ENCODE measurements at regions not wholly inside any gene's neighbourhood (a gene's known extent, or its start where the extent isn't known, plus 50 kb on each side); places are given as distances from the start of the nearest gene placed in this dataset.

DNA sequence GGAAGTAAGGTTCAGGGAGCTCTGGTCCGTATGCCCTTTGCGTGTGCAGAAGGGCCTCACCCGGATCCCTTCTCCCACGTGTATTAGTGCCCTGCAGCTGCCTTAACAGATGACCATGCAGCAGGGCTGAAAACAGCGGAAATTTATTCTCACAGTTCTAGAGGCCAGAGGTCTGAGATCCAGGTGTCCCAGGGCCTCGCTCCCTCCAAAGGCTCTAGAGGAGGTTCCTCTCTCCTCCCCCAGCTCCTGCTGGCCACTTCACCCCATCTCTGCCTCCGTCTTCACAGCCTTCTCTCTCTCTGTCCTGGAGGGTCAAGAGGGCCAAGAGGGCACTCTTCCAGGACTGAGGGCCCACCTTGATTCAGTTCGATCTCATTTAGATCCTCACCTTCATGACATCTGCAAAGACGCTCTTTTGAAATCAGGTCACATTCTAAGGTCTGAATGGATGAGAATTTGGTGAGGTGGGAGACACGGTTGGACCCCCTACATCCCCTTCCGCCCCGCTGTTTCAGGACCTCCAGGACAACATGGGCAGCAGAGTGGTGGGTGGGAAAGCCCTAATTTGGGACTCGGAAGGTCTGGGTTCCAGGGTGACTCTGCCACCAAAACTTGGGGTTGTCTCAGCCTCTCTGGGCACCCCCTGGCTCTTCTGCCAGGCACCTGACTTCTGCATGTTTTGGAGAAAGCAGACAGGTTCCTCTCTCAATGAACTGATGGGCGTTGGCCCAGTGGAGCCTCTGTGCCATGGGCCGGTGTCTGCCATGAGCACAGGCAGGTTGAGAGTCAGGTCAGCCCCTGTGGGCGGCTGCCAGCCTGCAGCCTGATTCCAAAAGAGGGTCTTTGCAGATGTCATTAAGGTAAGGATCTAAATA lies 361.2 kb downstream of the SEC14L1 start:
- ATAC-seq (no peak), DNase-seq (no peak)

DNA sequence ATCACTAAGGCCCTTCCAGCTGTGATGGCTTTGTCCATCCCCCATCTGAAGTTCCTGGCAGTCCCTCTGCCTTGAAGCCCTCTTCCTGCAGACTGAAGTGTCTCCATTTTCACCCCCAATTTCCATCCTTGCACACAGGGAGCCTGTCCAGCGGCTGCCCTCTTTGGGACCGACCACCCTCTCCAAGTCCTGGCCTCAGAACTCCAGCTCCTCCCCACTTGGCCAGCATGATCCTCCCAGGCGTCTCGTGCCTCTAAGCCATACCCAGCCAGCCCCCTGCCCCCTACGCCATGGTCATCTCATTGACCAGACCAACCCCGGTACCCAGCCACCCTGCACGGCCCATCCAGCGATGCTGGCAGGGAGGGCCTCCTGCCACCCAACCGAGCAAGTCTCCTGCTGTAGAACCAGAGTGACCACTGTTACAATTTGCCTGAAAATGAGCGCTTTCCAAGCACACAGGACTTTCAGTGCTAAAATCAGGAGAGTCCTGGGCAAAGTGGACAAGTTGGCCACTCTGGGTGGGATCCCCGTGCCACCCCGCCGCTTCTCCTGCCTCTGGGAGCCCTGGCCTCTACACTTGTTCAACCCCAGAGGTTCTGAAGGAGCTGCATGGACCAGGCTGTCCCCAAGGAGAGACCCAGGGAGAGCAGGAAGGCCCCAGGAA lies 362.0 kb downstream of the SEC14L1 start:
- DNase-seq = no peak

DNA sequence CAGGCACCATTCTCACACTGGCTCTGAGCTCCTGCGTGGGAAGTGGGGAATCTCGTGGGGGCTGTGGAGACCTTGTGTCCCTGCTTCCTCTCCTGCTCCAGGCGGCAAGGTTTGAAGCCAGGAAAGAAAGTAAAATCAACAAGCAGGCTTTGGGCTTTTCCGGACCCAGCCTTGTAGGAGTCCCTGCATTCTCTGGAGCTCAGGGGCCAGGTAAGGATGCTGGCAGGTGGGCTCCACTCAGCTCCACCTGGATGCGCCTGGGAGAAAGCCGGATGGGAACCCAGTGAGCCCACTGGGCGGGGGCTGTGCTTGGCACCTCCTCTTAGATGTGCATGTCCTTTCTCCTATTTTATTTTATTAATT lies 362.5 kb downstream of the SEC14L1 start:
- DNase-seq (no peak), ATAC-seq (no peak)

More for the DNA sequence above, 362.0 kb downstream of the SEC14L1 start:
- ATAC-seq = no peak

DNA sequence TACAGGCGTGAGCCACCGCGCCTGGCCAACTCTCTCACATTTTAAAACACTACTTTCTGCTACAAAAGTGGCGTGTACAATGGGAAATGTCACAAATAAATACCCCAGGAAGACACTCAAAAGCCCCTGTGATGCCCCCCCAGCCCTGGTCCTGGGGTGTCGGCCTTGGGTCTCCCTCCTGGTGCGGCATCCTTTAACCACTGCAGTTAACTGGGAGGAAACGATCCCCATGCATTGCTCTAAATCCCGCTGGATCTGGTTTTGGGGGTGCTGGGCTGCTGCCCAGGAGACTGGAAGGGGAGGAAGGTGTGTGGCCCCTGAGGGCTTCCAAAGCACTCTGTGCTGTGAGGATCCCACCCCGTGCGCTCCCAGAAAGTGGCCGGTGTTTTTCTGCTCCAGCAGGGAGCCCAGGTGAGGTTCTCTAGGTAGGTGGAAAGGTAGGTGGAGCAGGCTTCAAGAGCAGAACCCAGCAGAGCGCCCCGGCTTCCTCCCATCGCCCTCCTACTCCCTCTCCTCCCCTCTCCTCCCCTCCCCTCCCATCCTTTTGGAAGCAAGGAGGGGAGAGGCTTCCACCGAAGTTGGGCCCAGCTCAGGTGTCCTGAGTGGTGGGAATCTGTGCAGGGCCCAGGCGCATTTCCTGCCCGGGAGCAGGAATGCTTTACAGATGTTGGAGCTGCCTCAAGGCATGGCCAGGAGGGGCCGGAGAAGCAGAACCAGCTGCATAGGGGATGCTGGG lies 363.3 kb downstream of the SEC14L1 start:
- no peak for DNase-seq
- no peak for ATAC-seq

DNA sequence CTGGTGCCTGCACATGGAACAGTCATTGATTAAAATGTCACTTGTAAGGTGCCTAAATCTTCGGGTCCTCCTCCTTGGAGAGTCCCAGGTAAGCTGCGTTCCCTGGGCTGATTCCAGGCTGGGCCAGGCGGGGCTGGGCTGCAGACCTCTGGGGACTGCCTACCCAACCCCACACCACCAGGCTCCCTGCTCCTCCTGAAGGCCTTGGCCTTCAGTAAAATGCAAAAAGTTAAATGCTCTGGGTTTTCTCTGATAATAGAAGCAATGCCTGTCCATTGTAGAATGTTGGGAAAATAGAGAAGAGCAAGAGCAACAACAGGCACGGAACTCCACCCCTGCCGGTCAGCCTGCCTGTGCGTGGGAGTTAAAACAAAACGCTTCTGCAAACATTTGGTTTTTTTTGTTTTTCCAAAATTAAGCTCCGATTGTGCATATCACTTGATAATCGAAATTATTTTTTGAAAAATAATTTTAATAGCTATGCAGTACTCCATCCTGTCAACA lies 363.9 kb downstream of the SEC14L1 start:
- ATAC-seq (no peak), DNase-seq (no peak)

DNA sequence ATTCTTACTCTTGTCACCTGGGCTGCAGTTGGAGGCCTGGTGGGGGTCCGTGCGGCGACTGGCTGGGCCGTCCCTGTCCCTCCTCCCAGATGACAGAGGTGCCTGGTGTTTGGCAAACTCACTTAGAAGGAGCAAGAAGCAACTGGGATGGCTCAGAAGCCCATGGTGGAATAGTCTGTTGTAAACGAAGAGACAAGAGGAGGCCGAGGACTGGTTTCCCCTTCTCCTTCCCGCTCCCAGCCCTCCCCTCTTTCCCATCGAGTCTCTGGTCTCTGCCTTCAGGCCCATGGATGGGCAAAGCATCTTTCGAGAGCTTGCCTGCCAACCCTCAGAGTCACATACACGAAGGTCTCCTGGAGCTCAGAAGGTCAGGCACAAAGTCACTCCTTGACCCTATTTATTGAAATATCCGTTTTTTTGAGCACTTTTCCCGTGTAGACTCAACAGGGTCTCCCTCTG lies 364.4 kb downstream of the SEC14L1 start:
- DNase-seq (no peak), ATAC-seq (no peak)

DNA sequence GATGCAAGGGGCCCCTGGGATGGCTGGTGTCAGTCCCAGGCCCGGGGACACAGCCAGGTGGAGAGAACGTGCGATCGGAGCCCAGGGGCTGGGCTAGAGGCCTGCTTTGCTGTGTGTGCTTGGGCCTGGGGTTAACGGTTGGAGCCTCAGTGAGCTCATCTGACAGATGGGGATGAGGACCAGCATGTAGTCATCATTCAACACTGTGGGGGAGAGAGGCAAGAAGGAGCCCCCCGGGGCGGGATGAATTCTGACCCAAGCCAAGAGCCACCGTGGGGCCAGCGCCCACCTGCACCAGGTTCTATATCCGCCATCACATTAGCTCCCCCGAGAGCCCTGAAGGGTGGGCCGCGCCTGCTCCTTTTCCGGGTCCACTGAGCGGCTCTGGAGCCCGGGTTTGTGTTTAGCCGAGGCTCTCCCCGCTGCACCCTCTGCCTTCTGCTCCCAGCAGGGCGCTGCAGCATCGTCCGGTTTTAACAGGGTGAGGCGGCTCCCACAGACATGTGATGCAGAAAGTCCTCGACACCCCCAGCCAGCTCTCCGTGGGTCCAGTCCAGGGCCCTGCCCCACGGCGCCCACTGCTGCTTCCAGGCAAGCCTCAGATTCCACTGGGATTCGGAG lies 365.7 kb downstream of the SEC14L1 start:
- no peak for DNase-seq
- no peak for ATAC-seq

DNA sequence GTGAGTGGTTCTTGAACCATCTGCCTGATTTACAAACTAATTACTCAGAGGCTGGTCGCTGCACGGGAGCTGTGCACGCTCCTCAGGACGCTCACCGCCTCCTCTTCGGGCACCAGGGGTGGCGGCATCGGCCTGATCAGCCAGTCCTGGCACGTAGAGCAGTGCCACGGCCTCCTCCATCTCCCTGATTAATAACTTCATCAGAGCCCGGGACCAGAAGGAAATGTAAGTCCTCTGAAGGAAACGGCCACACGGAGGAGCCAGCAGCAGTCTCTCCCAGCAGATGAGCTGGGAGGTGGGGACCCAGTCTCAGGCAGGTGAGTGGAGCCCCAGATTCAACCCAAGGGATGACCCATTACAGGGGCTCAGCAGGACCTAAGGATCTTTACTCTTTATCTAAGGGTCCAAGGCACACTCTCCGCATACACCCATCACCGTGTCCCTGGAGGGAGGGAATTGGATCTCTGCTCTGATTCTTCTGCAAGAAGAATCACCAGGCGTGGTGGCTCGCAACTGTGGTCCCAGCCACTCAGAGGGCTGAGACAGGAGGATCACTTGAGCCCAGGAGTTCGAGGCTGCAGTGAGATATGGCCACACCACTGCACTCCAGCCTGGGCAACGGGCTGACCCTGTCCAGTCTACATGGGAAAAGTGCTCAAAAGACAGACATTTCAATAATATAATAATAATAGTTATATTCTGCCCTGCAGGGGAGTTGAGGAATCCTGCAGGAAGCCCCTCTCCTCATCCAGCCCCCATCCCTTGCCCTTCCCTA lies 366.5 kb downstream of the SEC14L1 start:
- DNase-seq (no peak), ATAC-seq (no peak)

DNA sequence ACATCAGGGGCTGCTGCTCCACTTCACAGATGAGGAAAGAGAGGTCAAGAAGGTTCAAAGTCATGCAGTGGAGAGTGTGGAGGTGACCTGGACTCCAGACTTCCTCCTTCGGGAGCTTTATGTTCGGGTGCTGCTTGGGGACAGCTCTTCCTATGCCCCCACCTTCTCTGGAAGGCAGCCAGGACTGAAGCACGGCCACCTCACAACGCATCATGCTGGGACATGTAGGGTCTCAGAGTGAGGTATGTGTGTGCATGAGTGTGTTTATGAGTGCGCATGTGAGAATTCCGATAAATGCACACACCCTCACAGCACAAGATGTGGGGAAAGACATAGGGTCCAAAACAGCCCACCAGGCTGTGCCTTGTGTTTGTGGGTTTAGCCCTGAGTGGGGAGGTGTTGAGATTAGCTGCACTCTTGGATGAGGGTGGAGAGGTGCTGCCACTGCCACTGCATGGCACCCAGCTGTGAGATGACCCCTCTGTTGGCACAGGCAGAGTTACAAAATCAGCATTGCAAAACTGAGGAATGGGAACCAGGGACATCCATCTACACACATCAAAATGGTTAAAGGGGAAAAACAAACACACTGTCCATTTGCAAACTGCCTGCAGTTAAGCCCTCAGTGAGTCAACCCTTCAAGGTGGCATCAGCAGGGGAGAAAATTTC lies 367.4 kb downstream of the SEC14L1 start:
- no peak for DNase-seq
- no peak for ATAC-seq

DNA sequence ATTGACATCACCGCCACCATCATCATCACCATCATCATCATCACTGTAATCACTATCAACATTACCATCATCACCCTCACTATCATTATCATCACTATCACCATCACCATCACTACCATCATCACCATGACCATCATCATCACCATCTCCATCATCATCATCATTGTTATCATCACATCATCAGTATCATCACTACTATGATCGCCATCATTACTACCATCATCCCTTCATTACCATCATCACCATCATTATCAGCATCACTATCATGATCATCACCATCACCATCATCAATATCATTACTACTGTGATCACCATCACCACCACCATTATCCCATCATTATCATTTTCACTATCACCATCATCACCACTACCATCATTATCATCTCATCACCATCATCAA lies 368.3 kb downstream of the SEC14L1 start:
- DNase-seq (no peak), ATAC-seq (no peak)

DNA sequence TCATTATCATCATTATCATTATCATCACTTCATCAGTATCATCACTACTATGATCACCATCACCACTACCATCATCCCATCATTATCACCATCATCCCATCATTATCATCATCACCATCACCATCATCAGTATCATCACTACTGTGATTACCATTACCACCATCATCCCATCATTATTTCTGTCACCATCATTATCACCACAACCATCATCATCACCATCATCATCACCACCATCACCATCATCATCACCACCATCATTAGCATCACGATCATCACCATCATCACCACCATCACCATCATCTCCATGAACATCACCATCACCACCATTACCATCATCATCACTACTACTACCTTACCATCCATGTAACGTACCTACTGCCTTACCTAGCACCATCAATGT lies 368.8 kb downstream of the SEC14L1 start:
- ATAC-seq = no peak
- no peak for DNase-seq

DNA sequence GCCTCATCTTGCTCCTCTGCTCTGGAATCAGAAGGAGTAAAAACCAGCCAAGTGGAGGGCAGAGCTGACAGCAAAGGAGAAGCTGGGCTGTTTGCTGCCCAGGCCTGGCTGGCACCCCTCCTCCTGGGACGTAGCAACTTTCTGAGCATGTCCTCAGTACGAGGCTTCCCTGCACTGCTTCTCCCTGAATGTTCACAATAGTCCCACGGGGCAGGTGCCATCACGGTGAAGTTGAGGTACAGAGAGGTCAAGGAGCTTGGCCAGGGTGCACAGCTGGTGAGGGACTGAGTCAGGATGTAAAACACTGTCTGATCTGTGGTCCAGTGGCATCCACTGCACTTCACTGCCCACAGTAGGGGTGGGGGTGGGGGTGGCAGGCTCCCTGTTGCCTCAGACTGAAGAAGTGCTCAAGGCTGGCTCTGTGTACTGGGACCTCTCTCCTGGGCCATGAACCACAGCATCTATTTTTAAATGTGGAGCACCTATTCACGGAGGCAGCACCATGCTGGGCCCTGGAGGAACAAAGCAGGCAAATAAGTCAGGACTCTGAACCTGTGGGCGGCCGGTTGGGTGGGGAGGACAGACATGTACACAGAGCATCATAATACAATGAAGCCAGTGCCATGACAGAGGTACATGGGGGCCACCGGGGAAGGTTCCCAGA lies 369.5 kb downstream of the SEC14L1 start:
- ATAC-seq = no peak
- DNase-seq = no peak

DNA sequence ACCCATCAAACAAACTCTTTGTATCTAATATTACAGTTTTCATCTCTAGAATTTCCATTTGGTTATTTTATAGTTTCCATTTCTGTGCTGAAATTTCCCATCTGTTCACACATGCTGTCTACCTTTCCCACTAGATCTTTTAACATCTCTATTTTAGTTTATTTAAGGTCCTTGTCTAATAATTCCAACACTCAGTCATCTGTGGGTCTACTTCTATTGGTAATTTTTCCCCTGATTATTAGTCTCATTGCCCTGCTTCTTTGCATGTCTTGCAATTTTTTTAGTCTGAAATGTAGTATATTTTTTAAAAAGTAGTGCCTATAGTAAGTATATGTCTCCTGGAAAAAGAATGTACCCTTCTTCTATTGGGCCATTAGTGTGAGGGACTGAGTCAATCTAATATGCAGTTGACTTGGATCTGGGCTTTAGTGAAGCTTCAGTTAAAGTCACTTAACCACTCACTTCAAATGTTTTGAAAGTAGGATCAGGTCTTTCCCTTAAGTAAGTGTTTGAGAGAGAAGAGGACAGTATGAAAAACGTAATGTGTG lies 370.8 kb downstream of the SEC14L1 start:
- ATAC-seq (no peak), DNase-seq (no peak)

DNA sequence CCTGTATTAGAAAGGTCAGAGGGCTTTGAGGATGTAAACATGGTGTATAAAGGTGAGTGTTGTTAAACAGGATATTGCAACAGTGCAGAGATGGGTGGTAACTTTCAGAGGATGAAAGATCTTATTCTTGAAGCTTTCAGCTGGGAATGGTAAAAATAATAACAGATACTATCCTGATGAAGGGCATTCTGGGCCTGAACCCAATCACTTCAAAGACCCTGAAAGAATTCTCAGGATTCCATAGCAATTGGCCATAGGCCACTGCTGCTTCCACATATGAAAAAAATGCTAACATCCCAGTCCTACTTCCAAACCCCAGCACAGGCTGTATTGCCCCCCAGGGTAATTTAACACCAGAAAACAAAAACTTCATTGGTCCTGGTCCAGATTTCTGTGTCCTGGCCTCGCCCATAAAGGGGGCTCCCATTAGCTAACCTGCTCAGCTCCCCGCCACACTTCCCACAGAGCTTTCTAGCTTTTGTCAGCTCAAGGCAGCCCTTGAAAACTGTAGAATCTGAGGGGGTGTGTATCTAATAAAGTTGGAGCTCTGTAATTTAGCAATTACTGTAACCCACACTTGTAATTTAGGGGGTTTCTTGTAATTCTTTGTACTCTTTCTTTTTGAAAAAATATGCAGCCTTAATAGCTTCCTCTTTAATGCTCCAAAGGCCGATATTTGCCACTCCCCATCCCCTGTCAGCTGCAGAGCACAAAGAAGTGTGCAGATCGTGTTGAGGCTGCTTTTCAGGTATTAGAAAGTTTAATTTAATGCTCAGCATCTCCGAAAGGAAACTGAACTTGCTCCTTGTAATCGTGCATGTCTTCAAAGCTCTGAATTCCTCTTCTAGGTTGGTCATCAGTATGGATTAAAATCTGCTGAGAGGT lies 371.5 kb downstream of the SEC14L1 start:
- no peak for ATAC-seq

DNA sequence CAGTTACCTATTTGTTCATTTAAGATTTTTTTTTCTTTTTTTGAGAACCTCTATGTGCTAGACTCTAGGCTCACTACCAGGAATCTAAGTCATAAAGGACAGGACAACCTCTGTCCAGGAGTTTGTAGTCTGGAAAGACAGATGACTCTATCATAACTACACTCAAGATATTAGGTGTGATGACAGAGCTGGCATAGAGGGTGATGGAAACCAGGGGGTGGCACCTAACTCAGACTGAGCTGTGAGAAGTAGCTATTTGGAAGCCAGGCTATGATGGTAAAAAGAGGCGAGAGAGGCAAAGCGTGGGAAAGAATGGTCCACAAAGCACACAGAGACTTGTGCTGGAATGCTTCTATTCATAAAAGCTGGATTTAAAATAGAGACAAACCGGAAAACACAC lies 372.3 kb downstream of the SEC14L1 start:
- ATAC-seq = no peak
- DNase-seq = no peak

More for the DNA sequence above, 371.5 kb downstream of the SEC14L1 start:
- no peak for DNase-seq

DNA sequence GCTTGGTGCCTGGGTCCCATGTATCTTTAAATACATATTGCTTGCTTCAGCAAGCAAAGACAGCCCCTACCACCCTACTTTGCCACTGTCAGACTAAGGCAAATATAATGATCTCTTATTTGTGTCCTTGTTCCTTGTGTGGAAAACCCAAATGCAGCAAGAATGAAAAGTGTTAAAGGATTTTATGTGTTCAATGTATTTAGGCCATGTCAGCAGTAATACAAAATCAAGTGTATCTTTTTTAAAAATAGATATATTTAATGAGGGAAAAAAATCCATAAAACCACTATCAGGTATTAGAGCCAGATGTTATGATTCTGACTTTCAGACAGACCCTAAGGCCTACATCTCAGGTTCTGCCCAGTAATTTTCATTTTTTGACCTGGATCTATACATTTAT lies 374.5 kb downstream of the SEC14L1 start:
- ATAC-seq = no peak
- DNase-seq = no peak

DNA sequence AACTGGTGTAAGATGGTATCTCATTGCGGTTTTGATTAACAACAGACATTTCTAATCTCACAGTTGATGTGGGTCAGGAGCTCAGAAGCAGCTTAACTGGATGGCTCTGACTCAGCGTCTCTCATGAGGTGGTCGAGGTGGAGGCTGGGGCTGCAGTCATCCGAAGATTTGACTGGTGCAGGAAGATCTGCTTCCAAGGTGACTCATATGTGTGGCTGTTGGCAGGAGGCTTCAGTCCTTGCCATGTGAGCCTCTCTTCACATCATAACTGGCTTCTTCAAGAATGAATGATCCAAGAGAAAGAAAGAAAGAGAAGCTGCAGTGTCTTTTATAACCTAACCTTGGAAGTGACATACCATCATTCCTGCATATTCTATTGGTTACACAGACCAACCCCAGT lies 376.1 kb downstream of the SEC14L1 start:
- ATAC-seq (peak; percentile 52), DNase-seq (no peak)

DNA sequence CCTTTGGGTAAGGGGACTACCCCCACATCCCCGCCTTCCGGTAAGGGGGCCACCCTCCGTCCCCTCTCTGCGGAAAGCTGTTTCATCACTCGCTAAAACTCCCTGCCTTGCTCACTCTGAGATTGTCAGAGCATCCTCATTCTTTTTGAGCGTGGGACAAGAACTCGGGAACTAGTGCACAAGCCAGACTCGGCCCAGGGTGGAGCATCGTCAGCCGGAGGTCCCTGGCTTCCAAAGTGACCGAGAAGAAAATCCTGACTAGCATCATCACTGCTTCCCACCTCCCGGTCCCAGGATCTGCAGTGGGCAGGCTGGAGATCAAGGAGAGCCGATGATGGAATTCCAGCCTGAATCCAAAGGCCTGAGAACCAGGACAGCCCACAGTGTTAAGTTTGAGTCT lies 380.3 kb downstream of the SEC14L1 start:
- ATAC-seq (no peak), DNase-seq (no peak)

DNA sequence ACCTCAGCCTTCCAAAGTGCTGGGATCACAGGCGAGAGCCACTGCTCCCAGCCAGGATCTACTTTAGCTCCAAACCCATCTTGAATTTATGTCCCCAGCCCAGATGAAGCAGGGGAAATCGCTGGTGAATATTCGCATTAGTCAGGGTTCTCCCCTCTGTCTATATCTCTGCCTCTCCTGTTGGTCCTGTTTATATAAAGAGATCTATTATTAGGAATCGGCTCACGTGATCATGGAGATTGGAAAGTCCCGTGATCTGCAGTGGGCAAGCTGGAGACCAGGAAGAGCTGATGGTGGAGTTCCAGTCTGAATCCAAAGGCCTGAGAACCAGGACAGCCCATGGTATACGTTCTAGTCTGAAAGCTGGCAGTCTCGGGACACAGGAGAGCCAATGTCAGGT lies 382.8 kb downstream of the SEC14L1 start:
- DNase-seq (no peak), ATAC-seq (no peak)

Data from stimulated activated naive CD8-positive, alpha-beta T cell treated with anti-CD3 and anti-CD28 coated beads, Interleukin-15, Interleukin-2, amounts not matched to agents 100 U/mL and 50 U/mL, for 24 hours (primary cell).